ENCODE measurements at regions not wholly inside any gene's neighbourhood (a gene's known extent, or its start where the extent isn't known, plus 50 kb on each side); places are given as distances from the start of the nearest gene placed in this dataset.

- TF ChIP-seq ZNF274 (IDR thresholded peaks at IDR 0.05; ENCODE audit: low read depth, low read length) (no peak), SUZ12 (IDR thresholded peaks at IDR 0.05; ENCODE audit: extremely low read depth, insufficient read depth, insufficient read length) (no peak), YY1 (IDR thresholded peaks at IDR 0.05; ENCODE audit: insufficient read depth, insufficient read length) (no peak)
Observed at GRCh38 chr9:110064803-110065202, 143.2 kb downstream of the C9orf152 start.

Measured in NT2/D1 (cell line).